Activated CD8-positive, alpha-beta T cell treated with anti-CD3 and anti-CD28 coated beads for 36 hours (primary cell): ENCODE measurements at regions not wholly inside any gene's neighbourhood (a gene's known extent, or its start where the extent isn't known, plus 50 kb on each side); places are given as distances from the start of the nearest gene placed in this dataset.

Source experiments
- ATAC-seq: fragments of 200-7000 bp; cut with Tn5 transposase; one replicate; pipeline ENCODE4 v1.10.0; 2021; ENCODE audit warnings: mild to moderate bottlenecking, moderate library complexity
- CTCF ChIA-PET: fragments of 350-600 bp; sonication (Branson Sonifier 250); formaldehyde crosslinking; loops from one replicate; lab custom pipeline; 2021; ENCODE audit warnings: antibody characterized with exemption; lab: Charles Lee
- POLR2A ChIA-PET: fragments of 350-600 bp; sonication (Branson Sonifier 250); formaldehyde crosslinking; loops from one replicate; lab custom pipeline; 2021; ENCODE audit warnings: antibody characterized with exemption; lab: Charles Lee
- DNase-seq: peaks from one replicate; pipeline ENCODE4 v3.0.0-alpha.2; 2020
- H3K27ac Mint-ChIP-seq: one replicate; pipeline ENCODE4 v1.8.0; 2021; ENCODE audit warnings: mild to moderate bottlenecking, mixed read lengths
- H3K27me3 Mint-ChIP-seq: one replicate; pipeline ENCODE4 v1.8.0; 2021; ENCODE audit warnings: mixed read lengths
- H3K36me3 Mint-ChIP-seq: one replicate; pipeline ENCODE4 v1.8.0; 2021; ENCODE audit warnings: low read depth, mixed read lengths
- H3K4me1 Mint-ChIP-seq: one replicate; pipeline ENCODE4 v1.8.0; 2021; ENCODE audit warnings: low read depth, mixed read lengths
- H3K4me3 Mint-ChIP-seq: one replicate; pipeline ENCODE4 v1.8.0; 2021; ENCODE audit warnings: mild to moderate bottlenecking, moderate library complexity, mixed read lengths
- H3K9me3 Mint-ChIP-seq: one replicate; pipeline ENCODE4 v1.8.0; 2021; ENCODE audit warnings: mixed read lengths
- CTCF ChIP-seq: fragments of 200-600 bp; IDR thresholded peaks from one replicate; pipeline ENCODE4 v1.8.0; 2022; ENCODE audit warnings: antibody characterized with exemption, mild to moderate bottlenecking
- intact Hi-C: fragments of 100-400 bp; cut with micrococcal nuclease; formaldehyde crosslinking; loops from one replicate; pipeline ENCODE4 v1.10.0; 2022

- ATAC-seq (no peak), DNase-seq (no peak)
- ChIA-PET POLR2A (no interaction called here), CTCF (no interaction called here)
- no peak for TF ChIP-seq CTCF
- H3K9me3 Mint-ChIP-seq = peaks cover 11% of the 10 kb centered on the region
- no peak overlapping the region for H3K4me3 Mint-ChIP-seq
- H3K4me1 Mint-ChIP-seq = peaks cover 4% of the 10 kb centered on the region
- H3K27ac Mint-ChIP-seq = no peak overlapping the region
- no peaks in the 10 kb centered on the region for H3K36me3 Mint-ChIP-seq
- intact Hi-C loops = no loop called here
- H3K27me3 Mint-ChIP-seq = peaks cover 12% of the 10 kb centered on the region
Observed at GRCh38 chr5:96288845-96289185, 144.2 kb downstream of the PCSK1 start.

- H3K27me3 Mint-ChIP-seq = peaks cover 16% of the 10 kb centered on the region
- CTCF ChIA-PET = no interaction called here
Observed at GRCh38 chr5:96288166-96288844, 144.7 kb downstream of the PCSK1 start.

GRCh38 chr5:96287136-96287535 is 145.9 kb downstream of the PCSK1 start:
- Mint-ChIP-seq H3K4me1 (peaks cover 4% of the 10 kb centered on the region), H3K9me3 (peaks cover 11% of the 10 kb centered on the region), H3K4me3 (no peak overlapping the region), H3K27me3 (peaks cover 17% of the 10 kb centered on the region), H3K27ac (no peak overlapping the region), H3K36me3 (no peaks in the 10 kb centered on the region)
- DNase-seq (no peak), ATAC-seq (no peak)
- intact Hi-C loops = no loop called here
- ChIA-PET CTCF (no interaction called here), POLR2A (no interaction called here)
- TF ChIP-seq CTCF = no peak

More at GRCh38 chr5:96288166-96288844, 144.7 kb downstream of the PCSK1 start:
- peaks cover 4% of the 10 kb centered on the region for H3K4me1 Mint-ChIP-seq
- DNase-seq (no peak), ATAC-seq (no peak)
- no peak overlapping the region for H3K27ac Mint-ChIP-seq
- POLR2A ChIA-PET = no interaction called here
- H3K9me3 Mint-ChIP-seq = peaks cover 11% of the 10 kb centered on the region
- no peak for TF ChIP-seq CTCF
- no peaks in the 10 kb centered on the region for H3K36me3 Mint-ChIP-seq
- intact Hi-C loops = no loop called here
- H3K4me3 Mint-ChIP-seq = no peak overlapping the region

GRCh38 chr5:96285823-96286222 is 147.2 kb downstream of the PCSK1 start:
- H3K36me3 Mint-ChIP-seq = no peaks in the 10 kb centered on the region
- intact Hi-C loops = no loop called here
- H3K27ac Mint-ChIP-seq = no peak overlapping the region
- ChIA-PET CTCF (interaction anchor here (1.6 kb wide), 1 partner anchor 23 kb away, joined by 4 read pairs; no protein-coding TSS in a partner anchor), POLR2A (no interaction called here)
- peaks cover 20% of the 10 kb centered on the region for H3K27me3 Mint-ChIP-seq
- TF ChIP-seq CTCF = no peak
- H3K4me3 Mint-ChIP-seq = no peak overlapping the region
- ATAC-seq (no peak), DNase-seq (no peak)
- peaks cover 4% of the 10 kb centered on the region for H3K4me1 Mint-ChIP-seq
- H3K9me3 Mint-ChIP-seq = peaks cover 8% of the 10 kb centered on the region

GRCh38 chr5:96284727-96285389 is 148.2 kb downstream of the PCSK1 start:
- peaks cover 14% of the 10 kb centered on the region for H3K4me1 Mint-ChIP-seq
- ATAC-seq (no peak), DNase-seq (no peak)
- no peaks in the 10 kb centered on the region for H3K36me3 Mint-ChIP-seq
- peaks cover 20% of the 10 kb centered on the region for H3K27me3 Mint-ChIP-seq
- H3K27ac Mint-ChIP-seq = no peak overlapping the region
- H3K4me3 Mint-ChIP-seq = no peak overlapping the region
- TF ChIP-seq CTCF = no peak
- peaks cover 5% of the 10 kb centered on the region for H3K9me3 Mint-ChIP-seq
- CTCF ChIA-PET = interaction anchor here (1.0 to 1.6 kb wide), 2 partner anchors 51 to 52 kb away, joined by 3 read pairs; no protein-coding TSS in a partner anchor
- intact Hi-C loops = no loop called here
- POLR2A ChIA-PET = no interaction called here
